Stomach (tissue), 8 donors: ENCODE measurements at regions not wholly inside any gene's neighbourhood (a gene's known extent, or its start where the extent isn't known, plus 50 kb on each side); places are given as distances from the start of the nearest gene placed in this dataset.

ENCODE experiments used
- DNase-seq, 2 donors: peaks; one replicate each; pipeline versions ENCODE4 v3.0.0 to v3.0.0-alpha.2; 2013 to 2019
- H3K27ac ChIP-seq, 5 donors: fragments of 200-600 bp in 4 of 5; sonication (generic) in 4 of 5; one replicate each; pipeline ENCODE4 v1.5.1; 2013 to 2019; ENCODE audit warnings: mild to moderate bottlenecking in 1 of 5, moderate library complexity in 1 of 5
- H3K27me3 ChIP-seq, 3 donors: fragments of 200-600 bp; sonication (generic); one replicate each; pipeline ENCODE4 v1.5.1; 2017 to 2019; ENCODE audit warnings: mixed run types in 1 of 3
- H3K36me3 ChIP-seq, 4 donors: fragments of 200-600 bp; sonication (generic); 1 replicate in 3 of 4; 2 replicates in 1 of 4; pipeline ENCODE4 v1.5.1; 2016 to 2019
- H3K4me1 ChIP-seq, 4 donors: fragments of 200-600 bp; sonication (generic); one replicate each; pipeline ENCODE4 v1.5.1; 2016 to 2019
- H3K4me3 ChIP-seq, 4 donors: fragments of 200-600 bp; sonication (generic) in 3 of 4; one replicate each; pipeline ENCODE4 v1.5.1; 2016 to 2019; ENCODE audit warnings: mild to moderate bottlenecking in 1 of 4
- H3K9me3 ChIP-seq, 4 donors: fragments of 200-600 bp; sonication (generic); one replicate each; pipeline ENCODE4 v1.5.1; 2016 to 2019
- CTCF ChIP-seq, 7 experiments: fragments of 450-650 bp in 4 of 7; fragments of 200-600 bp in 3 of 7; sonication (generic) in 3 of 7; IDR thresholded peaks; one replicate each; pipeline ENCODE4 v1.5.1; 2016 to 2019; ENCODE audit warnings: antibody characterized with exemption in 7 of 7, control low read depth in 2 of 7, mild to moderate bottlenecking in 1 of 7
- EP300 ChIP-seq: sonication (generic); formaldehyde crosslinking; IDR thresholded peaks from one replicate; pipeline ENCODE4 v1.6.1; 2017; ENCODE audit warnings: antibody characterized with exemption
- POLR2A ChIP-seq, 4 donors: fragments of 450-650 bp; IDR thresholded peaks; one replicate each; pipeline ENCODE4 v1.6.1; 2016; ENCODE audit warnings: antibody characterized with exemption in 4 of 4, control low read depth in 2 of 4, mild to moderate bottlenecking in 1 of 4, moderate library complexity in 1 of 4
- POLR2AphosphoS5 ChIP-seq, 3 donors: sonication (generic); formaldehyde crosslinking; IDR thresholded peaks; one replicate each; pipeline ENCODE4 v1.6.1; 2016; ENCODE audit warnings: antibody characterized with exemption in 3 of 3
- WGBS, 5 donors: extraction: QIAGEN DNeasy Blood & Tissue Kit in 3 of 5; methylation state at CpG; one replicate each; pipeline versions ENCODE4 v1.1.5 to v1.1.7; 2013 to 2018; 5-methylcytosine and 5-hydroxymethylcytosine counted together
- intact Hi-C: fragments of 100-400 bp; cut with DNase I; formaldehyde crosslinking; loops from one replicate; pipeline ENCODE4 v1.15.1; 2023; ENCODE audit warnings: low total_unique reads
- donor health status: healthy with polysubstance abuse.
- donor health status: Bipolar disorder and iron deficiency.
- donor health status: healthy.

DNA sequence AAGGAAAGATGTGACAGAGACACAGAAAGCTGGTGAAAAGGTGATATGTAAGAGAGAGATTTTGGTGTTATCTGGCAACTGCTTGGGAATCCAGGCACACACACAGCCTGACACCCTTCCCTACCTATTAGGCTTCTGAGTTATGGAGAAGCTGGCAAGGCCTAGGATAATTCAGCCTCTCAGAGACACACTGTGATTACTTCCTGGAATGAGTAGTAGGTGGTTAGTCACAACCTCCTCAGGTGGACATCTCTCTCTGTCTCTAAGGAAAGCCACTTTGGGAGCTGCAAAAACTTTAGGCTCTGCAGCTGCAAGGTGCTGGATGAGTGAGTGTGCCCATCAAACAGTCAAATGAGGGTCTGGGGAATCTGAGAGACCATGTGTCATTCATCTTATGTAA lies 201.9 kb downstream of the PDCD6IP start:
- Histone ChIP-seq H3K4me1 (no peaks in the 10 kb centered on the region), H3K27ac (no peak overlapping the region), H3K36me3 (no peaks in the 10 kb centered on the region), H3K27me3 (no peaks in the 10 kb centered on the region), H3K4me3 (no peak overlapping the region), H3K9me3 (peaks cover 0 to 12% (median 7%) of the 10 kb centered on the region in 4 donors)
- intact Hi-C loops, result no loop called here
- DNase-seq, result no peak
- no peak for TF ChIP-seq POLR2AphosphoS5 (IDR thresholded peaks at IDR 0.05)

DNA sequence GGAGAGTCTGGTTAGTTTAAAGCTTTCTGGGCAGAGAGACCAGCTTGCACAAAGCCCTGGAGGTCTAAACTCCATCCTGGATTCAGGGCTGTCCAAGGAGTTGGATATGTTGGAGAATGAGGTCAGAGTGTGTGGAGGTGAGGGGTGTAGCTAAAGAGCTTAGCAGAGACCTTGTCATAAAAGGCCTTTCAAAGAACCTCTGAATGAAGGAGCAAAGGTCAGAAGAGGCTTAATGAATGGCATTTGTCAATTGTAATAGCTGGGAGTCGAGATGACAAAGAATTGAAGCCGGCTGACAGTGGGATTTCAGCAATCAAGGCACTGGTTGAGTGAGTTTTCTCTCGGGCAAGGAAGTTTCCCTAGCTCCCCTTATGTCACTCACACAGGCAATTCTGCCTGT lies 202.6 kb downstream of the PDCD6IP start:
- no peak for DNase-seq
- TF ChIP-seq POLR2AphosphoS5 (IDR thresholded peaks at IDR 0.05), result no peak
- no peak for TF ChIP-seq CTCF (IDR thresholded peaks at IDR 0.05)
- no peak for TF ChIP-seq EP300
- TF ChIP-seq POLR2A (IDR thresholded peaks at IDR 0.05), result no peak

GRCh38 chr3:34001990-34002389 lies 203.6 kb downstream of the PDCD6IP start:
- no peak overlapping the region for H3K4me3 ChIP-seq
- DNase-seq, result no peak
- WGBS, 5 donors, result 90 to 100% (median 94%) methylated on average over 1 of the region's 1 CpG
- H3K27me3 ChIP-seq, result no peaks in the 10 kb centered on the region
- H3K4me1 ChIP-seq, result no peaks in the 10 kb centered on the region
- no peak overlapping the region for H3K27ac ChIP-seq
- no peaks in the 10 kb centered on the region for H3K36me3 ChIP-seq
- H3K9me3 ChIP-seq, result no peaks in the 10 kb centered on the region
- TF ChIP-seq CTCF (IDR thresholded peaks at IDR 0.05), result no peak
- TF ChIP-seq POLR2AphosphoS5 (IDR thresholded peaks at IDR 0.05), result no peak
- TF ChIP-seq POLR2A (IDR thresholded peaks at IDR 0.05), result no peak
- no peak for TF ChIP-seq EP300
- intact Hi-C loops, result no loop called here

More for the DNA sequence above, 202.6 kb downstream of the PDCD6IP start:
- no peaks in the 10 kb centered on the region for H3K27me3 ChIP-seq
- WGBS, 5 donors, result 40 to 61% (median 51%) methylated on average over 3 of the region's 3 CpGs
- no peak overlapping the region for H3K27ac ChIP-seq
- H3K4me1 ChIP-seq, result no peaks in the 10 kb centered on the region
- H3K36me3 ChIP-seq, result no peaks in the 10 kb centered on the region
- H3K4me3 ChIP-seq, result no peak overlapping the region
- H3K9me3 ChIP-seq, result peaks cover 0 to 5% (median under 1%) of the 10 kb centered on the region in 4 donors
- intact Hi-C loops, result no loop called here

GRCh38 chr3:34002569-34003100 lies 204.2 kb downstream of the PDCD6IP start:
- H3K27ac ChIP-seq, result no peak overlapping the region
- H3K36me3 ChIP-seq, result no peaks in the 10 kb centered on the region
- intact Hi-C loops, result no loop called here
- 55 to 73% (median 58%) methylated on average over 3 of the region's 3 CpGs for WGBS, 5 donors
- H3K27me3 ChIP-seq, result no peaks in the 10 kb centered on the region
- DNase-seq, result no peak
- TF ChIP-seq POLR2A (IDR thresholded peaks at IDR 0.05) (no peak), POLR2AphosphoS5 (IDR thresholded peaks at IDR 0.05) (no peak), EP300 (no peak)
- no peak overlapping the region for H3K4me3 ChIP-seq
- H3K9me3 ChIP-seq, result no peaks in the 10 kb centered on the region
- no peaks in the 10 kb centered on the region for H3K4me1 ChIP-seq

GRCh38 chr3:34005886-34006285 lies 207.5 kb downstream of the PDCD6IP start:
- Histone ChIP-seq H3K36me3 (no peaks in the 10 kb centered on the region), H3K9me3 (no peaks in the 10 kb centered on the region), H3K4me1 (no peaks in the 10 kb centered on the region), H3K27ac (no peak overlapping the region), H3K4me3 (no peak overlapping the region), H3K27me3 (no peaks in the 10 kb centered on the region)
- 70 to 96% (median 89%) methylated on average over 1 of the region's 1 CpG for WGBS, 5 donors
- TF ChIP-seq POLR2AphosphoS5 (IDR thresholded peaks at IDR 0.05) (no peak), POLR2A (IDR thresholded peaks at IDR 0.05) (no peak), EP300 (no peak), CTCF (IDR thresholded peaks at IDR 0.05) (no peak)
- intact Hi-C loops, result no loop called here
- no peak for DNase-seq
